ENCODE measurements at regions not wholly inside any gene's neighbourhood (a gene's known extent, or its start where the extent isn't known, plus 50 kb on each side); places are given as distances from the start of the nearest gene placed in this dataset.

DNA sequence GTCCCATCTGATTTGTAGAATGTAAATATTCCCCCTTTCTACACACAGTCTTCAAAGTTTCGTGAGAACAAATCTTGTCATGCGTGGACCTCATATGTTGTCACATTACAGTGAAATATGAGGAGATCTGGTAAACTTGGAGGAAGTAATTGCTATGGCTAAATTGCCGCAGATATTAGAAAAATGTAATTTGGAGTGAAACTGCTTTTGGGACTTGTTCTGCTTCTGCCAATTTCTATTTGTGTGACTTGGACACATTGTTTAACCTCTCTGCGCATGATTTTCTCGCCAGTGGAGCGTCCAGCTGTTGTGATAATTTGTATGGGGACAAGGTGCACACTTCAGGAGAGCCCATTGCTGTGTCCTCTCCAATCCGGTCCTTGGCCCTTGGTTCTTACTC is 693.1 kb upstream of the SLC10A2 start:
- Histone ChIP-seq H3K4me1 (no peaks in the 10 kb centered on the region), H3K36me3 (no peaks in the 10 kb centered on the region), H3K4me3 (no peak overlapping the region), H3K27me3 (no peaks in the 10 kb centered on the region), H3K9me3 (no peaks in the 10 kb centered on the region), H3K27ac (no peak overlapping the region)
- TF ChIP-seq EP300 (IDR thresholded peaks at IDR 0.05) = no peak
- TF ChIP-seq, protein P1, sequence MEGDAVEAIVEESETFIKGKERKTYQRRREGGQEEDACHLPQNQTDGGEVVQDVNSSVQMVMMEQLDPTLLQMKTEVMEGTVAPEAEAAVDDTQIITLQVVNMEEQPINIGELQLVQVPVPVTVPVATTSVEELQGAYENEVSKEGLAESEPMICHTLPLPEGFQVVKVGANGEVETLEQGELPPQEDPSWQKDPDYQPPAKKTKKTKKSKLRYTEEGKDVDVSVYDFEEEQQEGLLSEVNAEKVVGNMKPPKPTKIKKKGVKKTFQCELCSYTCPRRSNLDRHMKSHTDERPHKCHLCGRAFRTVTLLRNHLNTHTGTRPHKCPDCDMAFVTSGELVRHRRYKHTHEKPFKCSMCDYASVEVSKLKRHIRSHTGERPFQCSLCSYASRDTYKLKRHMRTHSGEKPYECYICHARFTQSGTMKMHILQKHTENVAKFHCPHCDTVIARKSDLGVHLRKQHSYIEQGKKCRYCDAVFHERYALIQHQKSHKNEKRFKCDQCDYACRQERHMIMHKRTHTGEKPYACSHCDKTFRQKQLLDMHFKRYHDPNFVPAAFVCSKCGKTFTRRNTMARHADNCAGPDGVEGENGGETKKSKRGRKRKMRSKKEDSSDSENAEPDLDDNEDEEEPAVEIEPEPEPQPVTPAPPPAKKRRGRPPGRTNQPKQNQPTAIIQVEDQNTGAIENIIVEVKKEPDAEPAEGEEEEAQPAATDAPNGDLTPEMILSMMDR (IDR thresholded peaks at IDR 0.05) = no peak
- TF ChIP-seq POLR2AphosphoS5 (IDR thresholded peaks at IDR 0.05) = no peak
- TF ChIP-seq POLR2A (IDR thresholded peaks at IDR 0.05) = no peak
- intact Hi-C loops (cut with DNase I) = no loop called here
- WGBS, 2 donors = 70 to 73% methylated on average over 7 of the region's 7 CpGs
- DNase-seq = no peak

DNA sequence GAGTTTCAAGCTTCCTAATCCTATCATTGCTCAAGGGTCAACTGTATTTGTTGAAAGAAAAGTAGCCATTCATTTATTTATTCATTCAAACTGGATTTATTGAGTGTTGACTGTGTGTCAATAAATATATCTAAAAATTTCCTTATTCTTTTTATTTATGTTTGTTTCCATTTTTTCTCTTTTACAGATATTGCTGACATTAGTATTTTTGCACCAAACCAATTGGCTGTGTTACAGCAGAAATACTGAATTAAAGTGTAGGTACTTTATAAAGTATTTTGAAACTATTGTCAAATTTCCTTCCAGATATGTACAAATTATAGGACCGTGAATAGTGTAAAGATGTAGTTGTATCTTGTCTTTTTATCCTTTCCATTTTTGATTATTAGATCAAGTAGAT is 692.0 kb upstream of the SLC10A2 start:
- Histone ChIP-seq H3K27ac (no peak overlapping the region), H3K36me3 (no peaks in the 10 kb centered on the region), H3K4me3 (no peak overlapping the region), H3K4me1 (no peaks in the 10 kb centered on the region), H3K27me3 (no peaks in the 10 kb centered on the region), H3K9me3 (no peaks in the 10 kb centered on the region)
- intact Hi-C loops (cut with DNase I) = no loop called here
- WGBS, 2 donors = 90% methylated on average over 1 of the region's 1 CpG
- no peak for DNase-seq
- no peak for TF ChIP-seq POLR2AphosphoS5 (IDR thresholded peaks at IDR 0.05)
- no peak for TF ChIP-seq EP300 (IDR thresholded peaks at IDR 0.05)
- TF ChIP-seq POLR2A (IDR thresholded peaks at IDR 0.05) = no peak
- TF ChIP-seq, protein P1 (IDR thresholded peaks at IDR 0.05) = no peak

DNA sequence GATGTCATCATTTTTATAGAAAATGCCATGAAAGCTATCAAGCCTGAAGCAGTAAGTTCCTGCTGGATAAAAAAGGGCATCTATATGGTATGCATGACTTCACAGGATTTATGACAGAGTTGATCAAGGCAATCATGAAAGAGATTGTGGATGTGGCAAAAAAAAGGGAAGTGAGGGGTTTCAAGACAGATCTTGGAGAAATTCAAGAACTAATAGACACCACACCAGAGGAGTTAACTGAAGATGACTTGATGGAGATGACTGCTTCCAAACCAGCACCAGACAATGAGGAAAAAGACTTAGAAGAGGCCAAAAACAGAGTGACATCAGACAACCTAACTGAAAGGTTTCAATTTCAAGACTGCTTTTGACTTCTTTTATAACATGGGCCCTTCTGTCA is 691.1 kb upstream of the SLC10A2 start:
- Histone ChIP-seq H3K36me3 (no peaks in the 10 kb centered on the region), H3K27ac (no peak overlapping the region), H3K4me1 (no peaks in the 10 kb centered on the region), H3K27me3 (no peaks in the 10 kb centered on the region), H3K9me3 (no peaks in the 10 kb centered on the region), H3K4me3 (no peak overlapping the region)
- no peak for DNase-seq
- intact Hi-C loops (cut with DNase I) = no loop called here
- TF ChIP-seq POLR2AphosphoS5 (IDR thresholded peaks at IDR 0.05) = no peak

DNA sequence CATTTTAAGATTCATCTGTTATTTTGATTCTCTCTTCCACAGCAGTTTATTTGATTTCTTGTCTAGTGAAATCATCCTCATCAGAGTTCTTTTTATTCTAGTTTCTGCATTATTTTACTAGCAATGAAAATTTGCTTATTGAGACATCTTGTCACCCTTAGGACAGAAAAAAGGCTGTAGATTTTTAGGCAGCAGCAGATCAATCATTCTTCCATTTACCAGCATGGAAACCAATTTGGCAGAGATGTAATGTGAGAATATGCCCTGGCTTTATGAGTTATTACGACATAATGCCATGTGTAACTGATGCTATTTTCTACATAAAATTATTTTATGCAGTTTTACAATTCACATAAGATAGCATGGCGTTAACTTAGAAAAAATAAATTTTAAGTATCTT is 688.6 kb upstream of the SLC10A2 start:
- H3K4me1 ChIP-seq = no peaks in the 10 kb centered on the region
- TF ChIP-seq EP300 (IDR thresholded peaks at IDR 0.05) = no peak
- TF ChIP-seq, protein P1 (IDR thresholded peaks at IDR 0.05) = no peak
- TF ChIP-seq POLR2AphosphoS5 (IDR thresholded peaks at IDR 0.05) = no peak
- no peak for TF ChIP-seq POLR2A (IDR thresholded peaks at IDR 0.05)
- no peak for DNase-seq
- no peak overlapping the region for H3K4me3 ChIP-seq
- no peaks in the 10 kb centered on the region for H3K9me3 ChIP-seq
- H3K27ac ChIP-seq = no peak overlapping the region
- intact Hi-C loops (cut with DNase I) = no loop called here
- H3K27me3 ChIP-seq = no peaks in the 10 kb centered on the region
- WGBS, 2 donors = 64 to 81% methylated on average over 2 of the region's 2 CpGs
- H3K36me3 ChIP-seq = no peaks in the 10 kb centered on the region

DNA sequence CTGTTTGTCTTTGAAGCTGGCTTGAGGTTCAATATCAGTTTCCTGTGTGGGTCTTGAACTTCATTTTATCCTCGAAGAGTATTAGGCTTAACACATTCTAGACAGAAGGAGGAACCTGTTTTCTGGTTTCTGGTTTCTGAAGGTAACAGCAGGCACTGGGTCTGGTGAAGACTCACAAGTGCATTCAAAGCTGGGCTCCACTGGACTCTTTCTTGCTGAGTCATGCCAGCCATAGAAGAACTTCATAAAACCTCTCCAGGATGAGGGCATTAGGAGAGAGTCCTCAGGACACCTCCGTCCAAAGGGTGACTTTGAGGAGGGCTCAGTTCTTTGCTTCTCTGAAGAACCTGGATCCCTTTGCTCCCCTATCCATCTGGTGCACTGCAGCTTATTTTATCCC is 668.6 kb upstream of the SLC10A2 start:
- Histone ChIP-seq H3K36me3 (no peaks in the 10 kb centered on the region), H3K27ac (no peak overlapping the region), H3K4me1 (no peaks in the 10 kb centered on the region), H3K4me3 (no peak overlapping the region), H3K9me3 (no peaks in the 10 kb centered on the region), H3K27me3 (no peaks in the 10 kb centered on the region)
- no peak for DNase-seq
- intact Hi-C loops (cut with DNase I) = no loop called here
- TF ChIP-seq, protein P1 (IDR thresholded peaks at IDR 0.05) = no peak
- TF ChIP-seq POLR2AphosphoS5 (IDR thresholded peaks at IDR 0.05) (no peak), POLR2A (IDR thresholded peaks at IDR 0.05) (no peak), EP300 (IDR thresholded peaks at IDR 0.05) (no peak)
- 75 to 81% methylated on average over 2 of the region's 2 CpGs for WGBS, 2 donors
